ENCODE measurements at regions not wholly inside any gene's neighbourhood (a gene's known extent, or its start where the extent isn't known, plus 50 kb on each side); places are given as distances from the start of the nearest gene placed in this dataset.
"Not testable (repeated sequence)": the region's sequence is repeated elsewhere in the genome, so short reads cannot be mapped to it uniquely, and the experiment has no call there.

- Histone ChIP-seq H3K9me3 (ENCODE audit: control insufficient read depth in 2 of 2, low read length in 2 of 2) (no peaks in the 10 kb centered on the region), H3K9ac (ENCODE audit: low read length in 2 of 2) (no peak overlapping the region), H3K27ac (ENCODE audit: low read length) (no peak overlapping the region), H3K27me3 (ENCODE audit: control insufficient read depth in 1 of 2, insufficient read depth in 2 of 2, low read length in 2 of 2) (no peaks in the 10 kb centered on the region), H3K4me1 (ENCODE audit: control insufficient read depth, insufficient read depth, low read length) (no peaks in the 10 kb centered on the region), H3K36me3 (ENCODE audit: control insufficient read depth in 2 of 2, insufficient read depth in 2 of 2, low read length in 2 of 2) (no peaks in the 10 kb centered on the region), H3K4me3 (ENCODE audit: low read length in 2 of 2) (no peak overlapping the region)
These were observed 644.1 kb downstream of the C6orf118 start for GRCh38 chr6:164665328-164665727.

GRCh38 chr6:164663634-164664033 is 645.8 kb downstream of the C6orf118 start:
- H3K27ac ChIP-seq (ENCODE audit: low read length): no peak overlapping the region
- H3K4me3 ChIP-seq (ENCODE audit: low read length in 2 of 2): no peak overlapping the region
- H3K9me3 ChIP-seq (ENCODE audit: control insufficient read depth in 2 of 2, low read length in 2 of 2): no peaks in the 10 kb centered on the region
- H3K36me3 ChIP-seq (ENCODE audit: control insufficient read depth in 2 of 2, insufficient read depth in 2 of 2, low read length in 2 of 2): no peaks in the 10 kb centered on the region
- H3K4me1 ChIP-seq (ENCODE audit: control insufficient read depth, insufficient read depth, low read length): no peaks in the 10 kb centered on the region
- no peak overlapping the region for H3K9ac ChIP-seq (ENCODE audit: low read length in 2 of 2)
- H3K27me3 ChIP-seq (ENCODE audit: control insufficient read depth in 1 of 2, insufficient read depth in 2 of 2, low read length in 2 of 2): no peaks in the 10 kb centered on the region

GRCh38 chr6:164661716-164662115 is 647.7 kb downstream of the C6orf118 start:
- Histone ChIP-seq H3K36me3 (ENCODE audit: control insufficient read depth in 2 of 2, insufficient read depth in 2 of 2, low read length in 2 of 2) (no peaks in the 10 kb centered on the region), H3K4me3 (ENCODE audit: low read length in 2 of 2) (no peak overlapping the region), H3K4me1 (ENCODE audit: control insufficient read depth, insufficient read depth, low read length) (no peaks in the 10 kb centered on the region), H3K9ac (ENCODE audit: low read length in 2 of 2) (no peak overlapping the region), H3K9me3 (ENCODE audit: control insufficient read depth in 2 of 2, low read length in 2 of 2) (no peaks in the 10 kb centered on the region), H3K27ac (ENCODE audit: low read length) (no peak overlapping the region), H3K27me3 (ENCODE audit: control insufficient read depth in 1 of 2, insufficient read depth in 2 of 2, low read length in 2 of 2) (no peaks in the 10 kb centered on the region)

GRCh38 chr6:164660781-164661180 is 648.6 kb downstream of the C6orf118 start:
- H3K27me3 ChIP-seq (ENCODE audit: control insufficient read depth in 1 of 2, insufficient read depth in 2 of 2, low read length in 2 of 2): no peaks in the 10 kb centered on the region
- no peak overlapping the region for H3K4me3 ChIP-seq (ENCODE audit: low read length in 2 of 2)
- H3K36me3 ChIP-seq (ENCODE audit: control insufficient read depth in 2 of 2, insufficient read depth in 2 of 2, low read length in 2 of 2): no peaks in the 10 kb centered on the region
- H3K9me3 ChIP-seq (ENCODE audit: control insufficient read depth in 2 of 2, low read length in 2 of 2): no peaks in the 10 kb centered on the region
- no peak overlapping the region for H3K9ac ChIP-seq (ENCODE audit: low read length in 2 of 2)
- no peaks in the 10 kb centered on the region for H3K4me1 ChIP-seq (ENCODE audit: control insufficient read depth, insufficient read depth, low read length)
- no peak overlapping the region for H3K27ac ChIP-seq (ENCODE audit: low read length)

GRCh38 chr6:164640956-164641355 is 668.4 kb downstream of the C6orf118 start:
- H3K27me3 ChIP-seq (ENCODE audit: control insufficient read depth in 1 of 2, insufficient read depth in 2 of 2, low read length in 2 of 2): no peaks in the 10 kb centered on the region
- H3K27ac ChIP-seq (ENCODE audit: low read length): no peak overlapping the region
- H3K4me1 ChIP-seq (ENCODE audit: control insufficient read depth, insufficient read depth, low read length): no peaks in the 10 kb centered on the region
- H3K9ac ChIP-seq (ENCODE audit: low read length in 2 of 2): no peak overlapping the region
- no peak overlapping the region for H3K4me3 ChIP-seq (ENCODE audit: low read length in 2 of 2)
- no peaks in the 10 kb centered on the region for H3K36me3 ChIP-seq (ENCODE audit: control insufficient read depth in 2 of 2, insufficient read depth in 2 of 2, low read length in 2 of 2)
- H3K9me3 ChIP-seq (ENCODE audit: control insufficient read depth in 2 of 2, low read length in 2 of 2): no peaks in the 10 kb centered on the region

GRCh38 chr6:164628302-164628931 is 681.0 kb downstream of the C6orf118 start:
- Histone ChIP-seq H3K9me3 (ENCODE audit: control insufficient read depth in 2 of 2, low read length in 2 of 2) (no peaks in the 10 kb centered on the region), H3K36me3 (ENCODE audit: control insufficient read depth in 2 of 2, insufficient read depth in 2 of 2, low read length in 2 of 2) (no peaks in the 10 kb centered on the region), H3K27me3 (ENCODE audit: control insufficient read depth in 1 of 2, insufficient read depth in 2 of 2, low read length in 2 of 2) (no peaks in the 10 kb centered on the region), H3K27ac (ENCODE audit: low read length) (no peak overlapping the region), H3K4me1 (ENCODE audit: control insufficient read depth, insufficient read depth, low read length) (no peaks in the 10 kb centered on the region), H3K4me3 (ENCODE audit: low read length in 2 of 2) (no peak overlapping the region), H3K9ac (ENCODE audit: low read length in 2 of 2) (no peak overlapping the region)

- Histone ChIP-seq H3K4me3 (ENCODE audit: low read length in 2 of 2) (no peak overlapping the region), H3K27ac (ENCODE audit: low read length) (no peak overlapping the region), H3K27me3 (ENCODE audit: control insufficient read depth in 1 of 2, insufficient read depth in 2 of 2, low read length in 2 of 2) (no peaks in the 10 kb centered on the region), H3K9ac (ENCODE audit: low read length in 2 of 2) (no peak overlapping the region), H3K9me3 (ENCODE audit: control insufficient read depth in 2 of 2, low read length in 2 of 2) (no peaks in the 10 kb centered on the region), H3K4me1 (ENCODE audit: control insufficient read depth, insufficient read depth, low read length) (no peaks in the 10 kb centered on the region), H3K36me3 (ENCODE audit: control insufficient read depth in 2 of 2, insufficient read depth in 2 of 2, low read length in 2 of 2) (no peaks in the 10 kb centered on the region)
These were observed 692.4 kb downstream of the C6orf118 start for GRCh38 chr6:164616917-164617524.

- no peak overlapping the region for H3K9ac ChIP-seq (ENCODE audit: low read length in 2 of 2)
- no peaks in the 10 kb centered on the region for H3K4me1 ChIP-seq (ENCODE audit: control insufficient read depth, insufficient read depth, low read length)
- H3K9me3 ChIP-seq (ENCODE audit: control insufficient read depth in 2 of 2, low read length in 2 of 2): no peaks in the 10 kb centered on the region
- no peaks in the 10 kb centered on the region for H3K27me3 ChIP-seq (ENCODE audit: control insufficient read depth in 1 of 2, insufficient read depth in 2 of 2, low read length in 2 of 2)
- H3K27ac ChIP-seq (ENCODE audit: low read length): no peak overlapping the region
- no peaks in the 10 kb centered on the region for H3K36me3 ChIP-seq (ENCODE audit: control insufficient read depth in 2 of 2, insufficient read depth in 2 of 2, low read length in 2 of 2)
- no peak overlapping the region for H3K4me3 ChIP-seq (ENCODE audit: low read length in 2 of 2)
These were observed 696.7 kb downstream of the C6orf118 start for GRCh38 chr6:164612751-164613150.

- H3K27me3 ChIP-seq (ENCODE audit: control insufficient read depth in 1 of 2, insufficient read depth in 2 of 2, low read length in 2 of 2); H3K9ac ChIP-seq (ENCODE audit: low read length in 2 of 2); H3K36me3 ChIP-seq (ENCODE audit: control insufficient read depth in 2 of 2, insufficient read depth in 2 of 2, low read length in 2 of 2); H3K27ac ChIP-seq (ENCODE audit: low read length); H3K4me3 ChIP-seq (ENCODE audit: low read length in 2 of 2); H3K4me1 ChIP-seq (ENCODE audit: control insufficient read depth, insufficient read depth, low read length); H3K9me3 ChIP-seq (ENCODE audit: control insufficient read depth in 2 of 2, low read length in 2 of 2): not testable (repeated sequence)
These were observed 698.5 kb downstream of the C6orf118 start for GRCh38 chr6:164610859-164611258.

GRCh38 chr6:164602415-164602814 is 707.0 kb downstream of the C6orf118 start:
- H3K4me1 ChIP-seq (ENCODE audit: control insufficient read depth, insufficient read depth, low read length); H3K4me3 ChIP-seq (ENCODE audit: low read length in 2 of 2); H3K9me3 ChIP-seq (ENCODE audit: control insufficient read depth in 2 of 2, low read length in 2 of 2); H3K9ac ChIP-seq (ENCODE audit: low read length in 2 of 2); H3K36me3 ChIP-seq (ENCODE audit: control insufficient read depth in 2 of 2, insufficient read depth in 2 of 2, low read length in 2 of 2); H3K27ac ChIP-seq (ENCODE audit: low read length); H3K27me3 ChIP-seq (ENCODE audit: control insufficient read depth in 1 of 2, insufficient read depth in 2 of 2, low read length in 2 of 2): not testable (repeated sequence)

- no peaks in the 10 kb centered on the region for H3K36me3 ChIP-seq (ENCODE audit: control insufficient read depth in 2 of 2, insufficient read depth in 2 of 2, low read length in 2 of 2)
- no peak overlapping the region for H3K4me3 ChIP-seq (ENCODE audit: low read length in 2 of 2)
- H3K4me1 ChIP-seq (ENCODE audit: control insufficient read depth, insufficient read depth, low read length): no peaks in the 10 kb centered on the region
- H3K9me3 ChIP-seq (ENCODE audit: control insufficient read depth in 2 of 2, low read length in 2 of 2): peaks cover 0 to 4% of the 10 kb centered on the region in 2 donors
- no peak overlapping the region for H3K9ac ChIP-seq (ENCODE audit: low read length in 2 of 2)
- H3K27me3 ChIP-seq (ENCODE audit: control insufficient read depth in 1 of 2, insufficient read depth in 2 of 2, low read length in 2 of 2): no peaks in the 10 kb centered on the region
- H3K27ac ChIP-seq (ENCODE audit: low read length): no peak overlapping the region
These were observed 727.8 kb downstream of the C6orf118 start for GRCh38 chr6:164581563-164581962.

Data from stomach smooth muscle (tissue), 2 donors.